T-helper 2 cell treated with Interferon-gamma antibody and Interleukin-4, amounts not matched to agents 100 ng/mL and 5 ng/mL, for 36 hours (primary cell): ENCODE measurements at regions not wholly inside any gene's neighbourhood (a gene's known extent, or its start where the extent isn't known, plus 50 kb on each side); places are given as distances from the start of the nearest gene placed in this dataset.
"Not testable (repeated sequence)": the region's sequence is repeated elsewhere in the genome, so short reads cannot be mapped to it uniquely, and the experiment has no call there.

ENCODE experiments used
- intact Hi-C: fragments of 100-400 bp; cut with micrococcal nuclease; formaldehyde crosslinking; loops from one replicate; pipeline ENCODE4 v1.15.1; 2023

- intact Hi-C loops = no loop called here
Measured at GRCh38 chr1:47491341-47491753, 53.5 kb downstream of the FOXD2 start.

GRCh38 chr1:47495176-47495713 is 57.4 kb downstream of the FOXD2 start:
- intact Hi-C loops = no loop called here

DNA sequence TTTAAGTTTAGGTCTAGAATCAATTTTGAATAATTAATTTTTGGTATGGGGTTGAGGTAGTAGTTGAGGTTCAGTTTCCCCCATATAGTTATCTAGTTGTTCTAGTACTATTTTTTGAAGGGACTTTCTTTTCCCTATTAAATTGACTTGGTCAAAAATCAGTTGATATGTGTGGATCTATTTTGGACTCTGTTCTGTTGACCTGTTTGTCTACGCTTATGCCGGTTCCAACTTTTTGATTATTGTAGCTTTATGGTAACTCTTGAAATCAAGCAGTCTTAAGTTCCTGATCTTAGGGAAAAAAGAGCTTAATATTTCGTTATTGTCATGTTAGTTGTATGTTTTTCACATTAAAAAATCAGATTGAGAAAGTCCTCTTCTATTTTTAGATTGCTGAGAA is 60.7 kb downstream of the FOXD2 start:
- intact Hi-C loops = no loop called here

DNA sequence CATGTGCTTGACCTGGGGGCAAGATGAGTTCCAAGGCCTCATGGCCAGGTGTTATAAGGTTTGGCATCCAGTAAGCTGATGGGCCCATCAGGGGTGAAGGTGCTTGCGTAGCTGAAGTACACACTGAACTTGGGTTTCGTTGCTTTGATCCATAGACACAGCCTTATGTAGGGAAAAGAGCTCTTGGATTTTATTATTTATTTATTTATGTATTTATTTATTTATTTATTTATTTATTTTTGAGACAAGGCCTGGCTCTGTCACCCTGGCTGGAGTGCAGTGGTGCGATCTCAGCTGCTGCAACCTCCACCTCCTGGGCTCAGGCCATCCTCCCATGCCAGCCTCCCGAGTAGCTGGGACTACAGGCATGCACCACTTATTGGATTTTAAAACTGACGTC is 63.2 kb downstream of the FOXD2 start:
- intact Hi-C loops = no loop called here

DNA sequence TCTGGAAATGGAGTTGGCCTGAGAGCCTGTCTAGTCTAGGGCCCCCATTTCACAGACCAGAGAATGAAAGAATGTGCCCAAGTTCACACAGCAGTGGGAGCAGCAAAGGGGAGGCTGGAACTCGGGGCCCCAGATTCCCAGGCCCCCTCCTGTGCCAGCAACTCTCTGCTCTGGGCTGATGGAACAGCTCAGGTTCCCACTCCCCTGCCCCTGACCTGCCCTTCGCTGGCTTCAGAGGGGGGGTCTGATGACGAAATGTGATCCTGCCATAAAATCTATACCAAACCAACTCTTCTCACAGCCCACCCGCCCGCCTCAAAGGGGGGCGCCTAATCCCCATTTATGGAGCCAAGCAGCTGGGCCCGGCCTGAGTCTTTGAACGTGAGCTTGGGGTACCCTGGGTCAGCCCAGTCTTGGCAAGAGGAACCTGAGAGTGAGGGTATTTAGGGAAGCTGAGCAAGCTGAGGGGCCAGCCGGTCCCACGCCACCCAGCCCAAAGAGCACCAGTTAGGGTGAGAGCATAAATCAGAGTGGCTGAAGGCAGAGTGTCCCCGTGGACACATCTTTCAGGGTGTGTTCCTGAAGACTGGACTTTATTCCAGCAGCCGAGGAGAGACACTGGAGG is 65.0 kb downstream of the FOXD2 start:
- intact Hi-C loops = no loop called here

DNA sequence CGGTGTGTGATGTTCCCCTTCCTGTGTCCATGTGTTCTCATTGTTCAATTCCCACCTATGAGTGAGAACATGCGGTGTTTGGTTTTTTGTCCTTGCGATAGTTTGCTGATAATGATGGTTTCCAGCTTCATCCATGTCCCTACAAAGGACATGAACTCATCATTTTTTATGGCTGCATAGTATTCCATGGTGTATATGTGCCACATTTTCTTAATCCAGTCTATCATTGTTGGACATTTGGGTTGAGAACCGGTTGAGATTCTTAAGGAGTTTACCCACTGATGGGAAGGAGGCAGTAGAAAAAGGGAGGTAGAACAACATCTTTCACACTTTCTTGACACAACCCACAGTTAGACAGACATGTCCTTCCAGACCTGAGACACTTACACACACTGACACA is 67.0 kb downstream of the FOXD2 start:
- intact Hi-C loops = not testable (repeated sequence)

- intact Hi-C loops = no loop called here
Measured at GRCh38 chr1:47505267-47505666, 67.4 kb downstream of the FOXD2 start.

DNA sequence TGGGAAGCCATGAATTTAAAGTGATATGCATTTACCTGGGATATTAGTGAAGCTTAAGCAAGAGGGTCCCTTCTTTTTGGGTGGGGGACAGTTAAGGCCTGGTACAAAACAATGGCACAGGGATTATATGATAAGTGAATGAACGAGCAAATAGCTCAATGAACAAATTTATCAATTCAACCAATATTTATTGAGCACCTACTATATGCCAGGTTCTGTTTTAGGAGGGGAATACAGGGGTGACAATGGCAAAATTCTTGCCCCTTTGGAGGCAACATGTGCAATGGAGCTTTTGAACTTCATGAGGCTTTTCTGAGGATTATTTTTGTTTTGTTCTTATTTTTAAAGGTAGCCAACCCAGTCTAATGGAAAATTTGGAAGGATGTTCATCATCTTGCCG is 68.2 kb downstream of the FOXD2 start:
- intact Hi-C loops = no loop called here

DNA sequence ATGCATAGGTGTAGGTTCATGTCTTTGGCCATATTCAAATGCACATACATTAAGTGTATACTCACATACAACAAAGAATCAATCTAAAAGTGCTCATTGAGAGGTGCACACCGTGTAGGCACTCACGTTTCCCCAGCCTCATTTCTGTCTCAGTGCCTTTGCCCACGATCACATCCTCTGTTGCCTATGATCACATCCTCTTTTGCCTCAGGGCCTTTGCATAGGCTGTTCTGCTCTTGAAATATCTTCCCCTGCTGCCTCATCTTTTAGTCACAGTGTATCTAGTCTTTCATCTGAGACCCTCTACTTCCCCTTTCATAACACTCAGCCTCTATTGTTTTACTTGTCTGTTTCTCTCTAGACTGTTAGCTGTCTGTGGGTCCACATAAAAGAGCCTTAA is 69.3 kb downstream of the FOXD2 start:
- intact Hi-C loops = no loop called here

DNA sequence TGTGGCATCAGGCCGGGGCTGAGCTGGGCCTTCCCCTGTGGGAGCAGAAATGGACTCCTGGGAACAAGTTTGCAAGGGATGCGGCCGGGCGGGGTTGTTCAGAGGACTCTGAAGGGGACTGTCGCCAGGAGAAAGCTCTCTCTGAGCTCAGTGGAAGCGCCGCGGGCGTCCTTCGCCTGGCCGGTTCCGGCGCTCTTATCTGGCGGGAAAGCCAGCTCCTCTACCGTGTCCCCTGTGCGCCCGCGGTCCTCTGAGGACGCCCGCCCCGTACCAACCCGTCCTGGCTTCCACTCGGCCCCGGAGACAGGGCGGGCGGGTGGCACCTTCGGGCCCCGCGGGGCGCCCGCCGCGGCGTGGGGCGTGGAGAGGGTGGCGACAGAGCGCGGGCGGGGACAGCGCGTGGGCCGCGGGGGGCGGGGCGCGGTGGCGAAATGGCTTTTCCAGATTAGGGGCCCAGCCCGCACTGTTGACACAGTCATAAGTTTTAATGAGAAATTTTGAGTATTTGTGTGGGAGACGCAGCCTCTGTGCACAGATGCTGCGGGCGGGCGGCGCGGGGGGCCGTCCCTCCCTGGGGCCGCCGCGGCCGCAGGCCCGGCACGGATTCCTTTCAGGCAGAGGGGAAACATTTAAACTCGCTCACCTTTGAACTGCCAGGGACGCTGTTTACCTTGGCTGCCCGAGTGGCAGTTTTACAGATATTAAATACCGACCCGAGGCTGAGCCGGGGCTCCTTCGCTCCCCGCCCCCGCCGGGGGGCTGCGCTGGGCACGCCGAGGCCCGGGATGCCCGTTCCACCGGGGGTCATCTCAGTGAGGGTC is 70.2 kb downstream of the FOXD2 start:
- intact Hi-C loops = no loop called here

DNA sequence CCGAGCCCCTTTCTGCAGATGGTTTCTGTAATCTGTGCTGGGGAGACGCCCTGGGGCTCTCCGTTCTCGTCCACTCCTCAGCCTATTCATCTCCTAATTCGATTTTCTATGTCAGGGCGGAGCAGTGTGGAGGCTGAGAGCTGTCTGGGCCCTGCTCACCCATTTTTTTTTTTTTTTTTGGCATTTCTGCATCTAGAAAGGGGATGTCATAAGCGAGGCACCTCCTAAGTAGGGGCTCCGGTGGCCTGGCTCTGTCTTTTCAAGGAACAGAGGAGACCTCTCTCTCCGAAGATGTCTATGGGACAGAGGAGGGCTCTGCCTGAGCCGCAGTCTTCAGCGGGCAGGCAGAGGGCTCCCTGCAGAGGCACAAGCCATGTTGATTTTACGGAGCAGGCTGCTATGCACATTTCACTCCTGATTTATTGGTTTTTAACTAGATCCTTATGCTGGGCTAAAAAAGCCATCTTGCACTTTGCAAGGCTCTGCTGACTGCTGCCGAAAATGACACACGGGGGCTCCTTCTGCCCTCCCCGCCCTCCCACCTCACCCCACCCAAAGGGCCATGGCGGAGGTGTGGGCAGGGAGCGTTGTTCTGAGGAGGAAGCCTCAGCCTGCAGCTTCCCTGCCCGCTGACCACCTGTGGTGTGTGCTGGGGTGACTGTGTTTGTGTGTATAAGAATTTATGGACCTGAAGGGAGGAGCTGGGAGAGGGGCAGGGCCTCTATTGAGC is 71.0 kb downstream of the FOXD2 start:
- intact Hi-C loops = no loop called here

- intact Hi-C loops = no loop called here
Measured at GRCh38 chr1:47510282-47510811, 72.5 kb downstream of the FOXD2 start.

DNA sequence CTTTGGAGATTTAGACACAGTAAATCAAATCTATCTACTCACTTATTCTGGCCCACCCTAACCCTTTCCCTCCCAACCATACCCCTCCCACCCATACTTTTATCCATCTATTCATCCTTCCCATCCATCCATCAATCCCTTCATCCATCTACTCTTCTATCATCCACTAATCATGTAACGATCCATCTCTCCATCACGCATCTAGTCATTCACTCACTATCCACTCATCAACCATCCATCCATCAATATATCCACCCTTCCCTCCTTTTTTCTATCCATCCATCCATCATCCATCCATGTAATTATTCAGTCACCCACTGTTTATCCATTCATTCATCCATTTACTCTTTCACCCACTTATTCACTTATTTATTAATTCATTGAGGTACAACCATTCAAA is 74.0 kb downstream of the FOXD2 start:
- intact Hi-C loops = no loop called here

GRCh38 chr1:47513393-47513792 is 75.5 kb downstream of the FOXD2 start:
- intact Hi-C loops = no loop called here

- intact Hi-C loops = no loop called here
Measured at GRCh38 chr1:47514229-47514628, 76.4 kb downstream of the FOXD2 start.

- intact Hi-C loops = no loop called here
Measured at GRCh38 chr1:47515164-47515789, 77.4 kb downstream of the FOXD2 start.

GRCh38 chr1:47517946-47518345 is 80.1 kb downstream of the FOXD2 start:
- intact Hi-C loops = no loop called here

DNA sequence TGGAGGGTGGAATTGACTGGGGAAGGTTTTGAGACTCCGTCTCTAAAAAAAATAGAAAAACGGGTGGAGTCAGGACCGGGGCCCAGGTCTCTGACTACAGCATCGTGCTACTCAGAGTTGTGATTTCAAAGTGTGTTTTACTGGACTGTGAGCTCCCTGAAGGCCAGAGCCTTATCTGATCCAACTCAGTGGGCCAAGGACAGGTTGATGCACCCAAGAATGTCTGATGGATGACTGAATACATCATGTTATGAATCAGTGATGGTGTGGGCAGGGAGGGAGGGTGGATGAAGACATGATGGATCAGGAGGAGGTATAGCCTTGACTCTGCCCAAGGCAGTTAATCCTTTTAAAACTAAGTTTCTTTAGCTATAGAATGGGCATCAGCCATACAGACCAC is 81.6 kb downstream of the FOXD2 start:
- intact Hi-C loops = no loop called here

DNA sequence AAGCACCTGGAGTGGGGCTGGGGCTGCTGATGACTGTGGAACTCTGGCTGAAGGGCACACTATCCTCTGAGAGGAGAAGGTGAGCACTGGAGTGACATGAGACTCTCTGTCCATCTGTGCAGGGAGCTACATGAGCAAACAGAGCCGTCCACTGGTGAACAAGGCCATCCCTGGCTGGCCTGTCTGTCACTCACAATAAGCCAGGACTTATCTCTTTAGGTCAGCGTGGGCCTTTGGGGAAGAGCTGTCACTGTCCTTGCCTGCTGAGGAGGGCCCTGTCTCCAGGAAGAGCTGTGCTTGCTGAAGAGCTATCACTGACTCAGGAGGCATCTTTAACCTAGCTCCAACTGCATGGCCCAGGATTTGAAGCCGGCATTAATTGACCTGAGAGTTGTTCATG is 82.1 kb downstream of the FOXD2 start:
- intact Hi-C loops = no loop called here

DNA sequence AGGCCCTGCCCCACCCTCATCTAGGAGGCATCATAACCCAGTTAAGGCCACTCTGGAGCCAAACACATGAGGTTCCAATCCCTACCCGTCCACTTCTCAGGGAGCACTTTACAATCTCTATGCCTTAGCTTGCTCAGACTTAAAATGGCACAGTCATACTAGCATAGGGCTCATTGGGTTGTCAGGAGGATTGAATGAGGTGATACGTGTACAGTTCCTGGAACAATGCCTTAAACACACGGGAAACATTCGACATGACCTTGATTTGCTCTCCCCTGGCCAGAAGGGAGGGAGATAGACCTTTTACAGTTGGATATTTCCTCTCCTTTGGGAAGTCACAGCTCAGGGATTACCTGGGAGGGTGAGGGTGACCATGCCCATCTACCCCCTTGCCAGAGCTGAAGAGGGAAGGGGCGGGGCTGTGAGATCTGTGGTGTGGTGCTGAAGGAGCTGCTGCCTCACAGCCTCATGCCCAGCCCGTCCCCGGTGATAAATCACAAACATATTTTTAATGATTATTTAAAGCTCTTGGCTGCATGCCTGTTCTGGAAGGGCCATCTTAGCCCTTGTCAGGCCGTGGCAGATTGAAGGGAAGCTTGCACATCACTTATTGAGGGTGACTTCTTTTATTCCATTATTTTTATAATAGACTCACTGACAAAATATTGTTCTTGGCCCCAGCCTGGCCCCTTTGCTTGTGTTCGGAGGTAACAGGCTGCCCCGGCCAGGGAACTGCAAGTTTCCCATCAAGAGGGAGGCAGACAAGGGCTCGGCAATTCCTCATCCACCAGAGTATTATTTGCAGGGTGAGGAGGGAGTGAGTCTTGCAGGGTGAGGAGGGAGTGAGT is 83.4 kb downstream of the FOXD2 start:
- intact Hi-C loops = no loop called here
